Anterior cingulate cortex (tissue), 58 donors: ENCODE measurements at regions not wholly inside any gene's neighbourhood (a gene's known extent, or its start where the extent isn't known, plus 50 kb on each side); places are given as distances from the start of the nearest gene placed in this dataset.

ENCODE experiments used
- DNase-seq, 58 donors: peaks; one replicate each; lab custom pipeline; 2025; lab: John Stamatoyannopoulos, UW

GRCh38 chr1:96365596-96366390 lies 355.8 kb upstream of the PTBP2 start:
- no peak for DNase-seq

DNA sequence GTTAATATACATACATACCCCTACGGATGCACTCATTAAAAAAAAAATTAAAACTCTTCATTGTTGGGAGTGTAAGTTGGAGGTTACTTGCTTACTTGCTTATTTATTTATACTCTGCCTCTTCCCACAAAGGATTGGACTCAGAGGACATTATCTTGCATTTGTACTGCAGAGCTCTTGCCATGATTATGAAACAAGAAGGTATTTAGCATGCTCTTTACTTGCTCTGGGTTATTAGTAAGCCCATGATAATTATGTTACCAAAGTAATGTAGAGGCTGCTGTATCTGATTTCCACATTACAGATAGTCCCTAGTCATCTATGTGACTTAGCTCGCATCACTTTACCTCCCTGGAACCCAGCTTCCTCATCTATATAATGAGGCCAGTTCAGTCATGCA lies 355.1 kb upstream of the PTBP2 start:
- DNase-seq, result no peak

- DNase-seq, result no peak
Measured at GRCh38 chr1:96367791-96368190, 353.8 kb upstream of the PTBP2 start.

DNA sequence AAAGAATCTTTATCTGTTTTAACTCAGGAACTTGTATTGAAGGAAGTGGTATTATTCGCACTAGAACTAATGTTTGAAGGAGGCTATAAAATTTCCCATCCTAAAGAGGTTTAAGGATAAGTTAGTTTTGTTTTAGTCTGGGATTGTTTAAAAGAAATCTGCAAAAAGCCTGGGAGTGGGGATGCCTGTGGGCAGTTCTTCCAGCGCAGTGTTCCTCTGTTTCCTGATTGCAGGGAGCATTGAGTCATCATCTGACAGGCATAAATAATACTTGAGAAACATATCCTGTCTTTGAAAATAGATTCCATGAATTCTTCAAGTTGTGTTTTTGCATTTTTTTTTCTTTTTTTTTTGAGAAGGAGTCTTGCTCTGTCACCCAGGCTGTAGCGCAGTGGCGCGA lies 350.8 kb upstream of the PTBP2 start:
- DNase-seq, result no peak

DNA sequence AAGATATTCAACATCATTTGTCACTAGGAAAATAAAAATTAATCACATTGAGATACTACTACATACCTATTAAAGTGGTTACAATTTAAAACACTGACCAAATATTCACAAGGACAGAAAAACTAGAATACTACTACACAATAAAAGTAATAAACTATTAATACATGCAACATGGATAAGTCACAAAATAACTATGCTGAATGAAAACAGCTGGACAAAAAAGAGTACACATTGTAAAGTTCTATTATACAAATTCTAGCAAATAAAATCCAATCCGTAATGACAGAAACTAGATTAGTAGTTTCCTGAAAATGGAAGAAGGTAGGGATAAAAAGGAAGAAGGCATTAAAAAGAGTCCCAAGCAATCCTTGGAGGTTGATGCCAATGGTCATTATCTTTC lies 348.7 kb upstream of the PTBP2 start:
- no peak for DNase-seq

GRCh38 chr1:96374076-96374762 lies 347.4 kb upstream of the PTBP2 start:
- no peak for DNase-seq

- DNase-seq, result no peak
Measured at GRCh38 chr1:96376846-96377245, 344.7 kb upstream of the PTBP2 start.

GRCh38 chr1:96384611-96385010 lies 337.0 kb upstream of the PTBP2 start:
- DNase-seq, result no peak

DNA sequence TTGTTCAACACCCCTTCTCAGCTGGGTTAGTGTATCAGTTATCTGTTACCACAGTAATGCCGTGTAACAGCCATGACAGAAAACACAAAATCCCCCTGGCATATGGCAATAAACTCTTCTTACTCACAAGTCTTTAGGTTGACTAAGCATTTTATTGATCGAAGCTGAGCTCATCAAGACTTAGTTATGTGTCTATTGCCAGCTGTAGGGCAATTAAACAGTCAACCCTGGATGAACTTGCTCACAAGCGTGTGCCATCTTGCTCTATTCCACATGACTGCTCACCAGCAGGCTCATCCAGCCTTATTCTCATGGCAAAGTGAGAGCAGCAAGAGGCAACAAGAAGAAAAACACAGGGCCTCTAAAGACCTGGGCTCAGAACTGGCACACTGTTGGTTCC lies 333.8 kb upstream of the PTBP2 start:
- no peak for DNase-seq

- no peak for DNase-seq
Measured at GRCh38 chr1:96388421-96389310, 332.9 kb upstream of the PTBP2 start.

DNA sequence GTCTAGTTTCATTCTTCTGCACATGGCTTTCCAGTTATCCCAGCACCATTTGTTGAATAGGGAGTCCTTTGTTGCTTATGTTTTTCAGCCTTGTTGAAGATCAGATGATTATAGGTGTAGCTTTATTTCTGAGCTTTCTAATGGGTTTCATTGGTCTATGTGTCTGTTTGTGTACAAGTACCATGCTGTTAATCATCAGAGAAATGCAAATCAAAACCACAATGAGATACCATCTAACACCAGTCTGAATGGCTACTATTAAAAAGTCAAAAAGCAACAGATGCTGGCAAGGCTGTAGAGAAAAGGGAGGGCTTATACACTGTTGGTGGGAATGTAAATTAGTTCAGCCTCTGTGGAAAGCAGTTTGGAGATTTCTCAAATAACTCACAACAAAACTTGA lies 321.5 kb upstream of the PTBP2 start:
- no peak for DNase-seq

- DNase-seq, result no peak
Measured at GRCh38 chr1:96409087-96409486, 312.5 kb upstream of the PTBP2 start.

GRCh38 chr1:96409689-96410088 lies 311.9 kb upstream of the PTBP2 start:
- DNase-seq, result no peak

- DNase-seq, result no peak
Measured at GRCh38 chr1:96411006-96411405, 310.6 kb upstream of the PTBP2 start.

GRCh38 chr1:96414598-96414997 lies 307.0 kb upstream of the PTBP2 start:
- no peak for DNase-seq

DNA sequence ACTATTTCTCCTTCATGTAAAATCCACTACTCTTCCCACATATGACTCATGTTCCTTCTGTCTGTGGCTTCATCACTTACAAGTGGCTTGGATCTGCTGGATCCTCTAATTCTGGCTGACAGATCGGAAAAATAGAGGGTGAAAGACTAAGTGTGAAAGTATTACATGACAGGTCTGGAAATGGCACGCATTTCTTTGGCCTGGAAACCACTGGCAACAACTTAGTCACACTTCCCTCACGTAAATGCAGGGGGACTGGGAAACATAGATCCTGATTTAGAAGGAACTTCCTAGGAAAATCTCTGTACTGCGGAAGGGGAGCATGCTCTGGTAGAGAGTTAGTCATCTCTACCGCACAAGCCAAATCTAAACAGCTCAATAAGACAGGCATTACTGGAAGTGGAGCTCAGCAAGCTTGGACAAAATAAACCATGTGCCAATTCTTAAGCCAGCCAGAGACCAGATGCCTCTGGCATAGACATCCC lies 305.4 kb upstream of the PTBP2 start:
- DNase-seq, result peak in 17 of 58 donors; percentile 0 to 57 (median 5)

GRCh38 chr1:96416701-96417444 lies 304.7 kb upstream of the PTBP2 start:
- DNase-seq, result no peak

DNA sequence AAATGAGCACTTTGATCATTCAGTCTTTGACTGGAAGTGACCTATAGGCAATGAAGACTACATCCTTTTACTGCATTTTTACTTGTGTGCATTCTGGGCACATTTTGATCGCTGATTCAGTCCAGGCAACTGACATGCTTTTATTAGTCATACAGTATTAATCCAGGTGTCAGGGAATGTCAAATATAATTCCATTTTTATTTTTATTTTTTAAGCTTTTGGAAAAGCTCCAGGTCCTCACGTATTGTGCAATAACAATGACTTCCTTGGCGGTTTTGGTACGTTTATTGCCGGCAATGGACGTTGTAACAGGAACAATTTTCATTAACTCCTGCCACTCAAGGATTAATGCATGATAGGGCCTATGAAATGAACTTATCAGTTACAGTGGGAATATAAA lies 302.6 kb upstream of the PTBP2 start:
- no peak for DNase-seq

GRCh38 chr1:96424877-96425276 lies 296.7 kb upstream of the PTBP2 start:
- no peak for DNase-seq
